ENCODE measurements at regions not wholly inside any gene's neighbourhood (a gene's known extent, or its start where the extent isn't known, plus 50 kb on each side); places are given as distances from the start of the nearest gene placed in this dataset.

DNA sequence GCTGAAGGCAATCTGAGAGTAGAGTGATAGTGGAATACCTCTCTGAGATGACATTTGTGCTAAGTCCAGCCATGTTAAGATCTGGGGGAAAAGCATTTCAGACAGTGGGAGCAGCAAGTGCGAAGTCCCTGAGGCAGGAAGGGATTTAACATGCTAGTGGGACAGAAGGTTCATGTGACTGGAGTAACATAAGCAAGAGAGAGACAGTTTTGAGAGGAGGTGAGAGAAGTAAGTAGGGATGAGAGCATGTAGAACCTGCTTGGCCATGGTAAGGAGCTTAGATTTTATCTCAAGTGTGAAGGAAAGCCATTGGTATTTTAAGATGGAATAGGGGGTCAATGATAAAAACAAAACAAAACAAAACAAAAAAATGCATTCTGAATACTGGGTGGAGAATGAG, 358.6 kb upstream of the KCNH8 start:
- TF ChIP-seq, protein P1, sequence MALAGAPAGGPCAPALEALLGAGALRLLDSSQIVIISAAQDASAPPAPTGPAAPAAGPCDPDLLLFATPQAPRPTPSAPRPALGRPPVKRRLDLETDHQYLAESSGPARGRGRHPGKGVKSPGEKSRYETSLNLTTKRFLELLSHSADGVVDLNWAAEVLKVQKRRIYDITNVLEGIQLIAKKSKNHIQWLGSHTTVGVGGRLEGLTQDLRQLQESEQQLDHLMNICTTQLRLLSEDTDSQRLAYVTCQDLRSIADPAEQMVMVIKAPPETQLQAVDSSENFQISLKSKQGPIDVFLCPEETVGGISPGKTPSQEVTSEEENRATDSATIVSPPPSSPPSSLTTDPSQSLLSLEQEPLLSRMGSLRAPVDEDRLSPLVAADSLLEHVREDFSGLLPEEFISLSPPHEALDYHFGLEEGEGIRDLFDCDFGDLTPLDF (CRISPR knock-in tag; IDR thresholded peaks at IDR 0.05): no peak
- TF ChIP-seq, protein P2, sequence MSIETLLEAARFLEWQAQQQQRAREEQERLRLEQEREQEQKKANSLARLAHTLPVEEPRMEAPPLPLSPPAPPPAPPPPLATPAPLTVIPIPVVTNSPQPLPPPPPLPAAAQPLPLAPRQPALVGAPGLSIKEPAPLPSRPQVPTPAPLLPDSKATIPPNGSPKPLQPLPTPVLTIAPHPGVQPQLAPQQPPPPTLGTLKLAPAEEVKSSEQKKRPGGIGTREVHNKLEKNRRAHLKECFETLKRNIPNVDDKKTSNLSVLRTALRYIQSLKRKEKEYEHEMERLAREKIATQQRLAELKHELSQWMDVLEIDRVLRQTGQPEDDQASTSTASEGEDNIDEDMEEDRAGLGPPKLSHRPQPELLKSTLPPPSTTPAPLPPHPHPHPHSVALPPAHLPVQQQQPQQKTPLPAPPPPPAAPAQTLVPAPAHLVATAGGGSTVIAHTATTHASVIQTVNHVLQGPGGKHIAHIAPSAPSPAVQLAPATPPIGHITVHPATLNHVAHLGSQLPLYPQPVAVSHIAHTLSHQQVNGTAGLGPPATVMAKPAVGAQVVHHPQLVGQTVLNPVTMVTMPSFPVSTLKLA (conservative IDR thresholded peaks at IDR 0.05): no peak
- TF ChIP-seq POLR2AphosphoS2 (IDR thresholded peaks at IDR 0.05; ENCODE audit: low read length) (no peak), BRD4 (IDR thresholded peaks at IDR 0.05) (no peak), KLF6 (CRISPR knock-in tag; IDR thresholded peaks at IDR 0.05; ENCODE audit: borderline replicate concordance) (no peak), YY1 (IDR thresholded peaks at IDR 0.05; ENCODE audit: borderline replicate concordance in 1 of 3, control insufficient read depth in 1 of 3, extremely low read depth in 1 of 3, insufficient read depth in 3 of 3, insufficient read length in 1 of 3, insufficient replicate concordance in 2 of 3, low read depth in 1 of 3, low read length in 2 of 3) (no peak)

Measured in K562 (cell line).